ENCODE measurements at regions not wholly inside any gene's neighbourhood (a gene's known extent, or its start where the extent isn't known, plus 50 kb on each side); places are given as distances from the start of the nearest gene placed in this dataset.

- Histone ChIP-seq H3K36me3 (ENCODE audit: insufficient read depth, low read length) (no peaks in the 10 kb centered on the region), H3K4me2 (ENCODE audit: low read length) (no peak overlapping the region), H3K9ac (ENCODE audit: low read depth, low read length) (no peak overlapping the region), H3K4me1 (ENCODE audit: control insufficient read depth, insufficient read depth, low read length) (peaks cover 11% of the 10 kb centered on the region), H3K27me3 (ENCODE audit: control insufficient read depth, insufficient read depth, low read length) (no peaks in the 10 kb centered on the region), H3K9me3 (replicated peaks; ENCODE audit: low read length) (no peaks in the 10 kb centered on the region), H3K4me3 (ENCODE audit: low read length) (no peak overlapping the region)
Observed at GRCh38 chr16:64253525-64253924, 868.3 kb downstream of the CDH11 start.

DNA sequence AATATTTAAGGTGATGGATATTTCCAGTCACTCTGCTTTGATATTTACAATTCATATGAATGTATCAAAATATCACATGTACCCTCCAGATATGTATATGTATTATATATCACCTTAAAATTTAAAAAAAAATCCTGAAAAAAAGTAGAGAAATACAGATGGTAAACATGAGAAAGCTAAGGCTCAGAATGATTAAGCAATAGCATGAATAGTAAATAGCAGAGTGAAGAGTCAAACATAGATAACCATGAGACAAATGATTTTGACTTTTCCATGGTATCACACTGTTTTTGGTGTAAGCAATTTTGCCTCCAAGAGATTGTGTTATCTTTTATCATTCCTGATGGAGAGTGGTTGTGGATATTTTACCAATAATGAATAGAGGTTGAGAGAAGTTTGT lies 868.8 kb downstream of the CDH11 start:
- Histone ChIP-seq H3K9me3 (replicated peaks; ENCODE audit: low read length) (no peaks in the 10 kb centered on the region), H3K36me3 (ENCODE audit: insufficient read depth, low read length) (no peaks in the 10 kb centered on the region), H3K4me3 (ENCODE audit: low read length) (no peak overlapping the region), H3K27me3 (ENCODE audit: control insufficient read depth, insufficient read depth, low read length) (no peaks in the 10 kb centered on the region), H3K9ac (ENCODE audit: low read depth, low read length) (no peak overlapping the region), H3K4me2 (ENCODE audit: low read length) (no peak overlapping the region), H3K4me1 (ENCODE audit: control insufficient read depth, insufficient read depth, low read length) (peaks cover 11% of the 10 kb centered on the region)

- H3K36me3 ChIP-seq (ENCODE audit: insufficient read depth, low read length) = no peaks in the 10 kb centered on the region
- H3K9ac ChIP-seq (ENCODE audit: low read depth, low read length) = no peak overlapping the region
- H3K9me3 ChIP-seq (replicated peaks; ENCODE audit: low read length) = no peaks in the 10 kb centered on the region
- H3K4me2 ChIP-seq (ENCODE audit: low read length) = no peak overlapping the region
- no peak overlapping the region for H3K4me3 ChIP-seq (ENCODE audit: low read length)
- no peaks in the 10 kb centered on the region for H3K27me3 ChIP-seq (ENCODE audit: control insufficient read depth, insufficient read depth, low read length)
- peaks cover 11% of the 10 kb centered on the region for H3K4me1 ChIP-seq (ENCODE audit: control insufficient read depth, insufficient read depth, low read length)
Observed at GRCh38 chr16:64251742-64252141, 870.1 kb downstream of the CDH11 start.

- no peaks in the 10 kb centered on the region for H3K27me3 ChIP-seq (ENCODE audit: control insufficient read depth, insufficient read depth, low read length)
- no peak overlapping the region for H3K4me3 ChIP-seq (ENCODE audit: low read length)
- H3K9me3 ChIP-seq (replicated peaks; ENCODE audit: low read length) = no peaks in the 10 kb centered on the region
- peaks cover 11% of the 10 kb centered on the region for H3K4me1 ChIP-seq (ENCODE audit: control insufficient read depth, insufficient read depth, low read length)
- H3K4me2 ChIP-seq (ENCODE audit: low read length) = no peak overlapping the region
- no peaks in the 10 kb centered on the region for H3K36me3 ChIP-seq (ENCODE audit: insufficient read depth, low read length)
- H3K9ac ChIP-seq (ENCODE audit: low read depth, low read length) = no peak overlapping the region
Observed at GRCh38 chr16:64250866-64251265, 871.0 kb downstream of the CDH11 start.

- peaks cover 8% of the 10 kb centered on the region for H3K4me1 ChIP-seq (ENCODE audit: control insufficient read depth, insufficient read depth, low read length)
- no peaks in the 10 kb centered on the region for H3K36me3 ChIP-seq (ENCODE audit: insufficient read depth, low read length)
- no peak overlapping the region for H3K4me2 ChIP-seq (ENCODE audit: low read length)
- no peak overlapping the region for H3K4me3 ChIP-seq (ENCODE audit: low read length)
- no peaks in the 10 kb centered on the region for H3K27me3 ChIP-seq (ENCODE audit: control insufficient read depth, insufficient read depth, low read length)
- no peak overlapping the region for H3K9ac ChIP-seq (ENCODE audit: low read depth, low read length)
- H3K9me3 ChIP-seq (replicated peaks; ENCODE audit: low read length) = no peaks in the 10 kb centered on the region
Observed at GRCh38 chr16:64242492-64242891, 879.4 kb downstream of the CDH11 start.

DNA sequence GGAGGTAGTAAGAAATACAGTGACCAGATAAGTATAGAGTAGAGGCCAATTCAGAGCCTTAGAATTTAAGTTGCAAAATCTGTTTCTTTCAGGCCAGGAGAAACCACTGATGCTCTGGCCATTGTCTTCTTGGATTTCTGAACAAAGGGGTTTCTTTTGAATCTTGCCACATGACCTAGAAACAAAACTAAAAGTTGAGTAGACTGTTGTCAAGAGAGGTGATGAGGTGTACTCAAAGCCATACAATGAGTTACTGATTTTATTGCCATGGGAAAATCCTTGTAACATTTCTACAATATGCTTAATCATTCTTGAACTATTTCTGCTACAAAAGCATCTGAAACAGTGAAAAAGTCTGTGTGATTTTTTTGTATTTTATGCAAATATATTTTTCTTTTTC lies 881.3 kb downstream of the CDH11 start:
- H3K9ac ChIP-seq (ENCODE audit: low read depth, low read length) = no peak overlapping the region
- peaks cover 8% of the 10 kb centered on the region for H3K4me1 ChIP-seq (ENCODE audit: control insufficient read depth, insufficient read depth, low read length)
- H3K36me3 ChIP-seq (ENCODE audit: insufficient read depth, low read length) = no peaks in the 10 kb centered on the region
- no peaks in the 10 kb centered on the region for H3K9me3 ChIP-seq (replicated peaks; ENCODE audit: low read length)
- no peak overlapping the region for H3K4me3 ChIP-seq (ENCODE audit: low read length)
- no peak overlapping the region for H3K4me2 ChIP-seq (ENCODE audit: low read length)
- H3K27me3 ChIP-seq (ENCODE audit: control insufficient read depth, insufficient read depth, low read length) = no peaks in the 10 kb centered on the region

DNA sequence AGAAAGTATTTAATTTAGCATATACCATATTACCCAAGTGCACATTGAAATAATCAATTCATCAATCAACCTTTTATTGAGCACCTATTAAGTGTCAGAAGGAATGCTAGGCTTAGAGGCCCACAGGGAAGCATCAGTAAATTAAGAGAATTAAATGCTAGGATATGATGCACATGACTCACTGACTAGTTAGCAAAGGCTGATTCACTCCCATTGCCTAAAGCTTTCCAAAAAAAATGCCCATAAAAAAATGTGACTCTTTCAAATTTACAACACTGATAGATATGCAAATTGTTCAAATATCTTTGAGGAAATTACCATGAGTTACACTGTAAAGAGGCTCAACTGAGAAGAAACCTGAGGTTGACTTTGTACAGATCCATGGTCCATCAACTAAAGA lies 883.3 kb downstream of the CDH11 start:
- H3K9me3 ChIP-seq (replicated peaks; ENCODE audit: low read length) = no peaks in the 10 kb centered on the region
- no peaks in the 10 kb centered on the region for H3K27me3 ChIP-seq (ENCODE audit: control insufficient read depth, insufficient read depth, low read length)
- H3K36me3 ChIP-seq (ENCODE audit: insufficient read depth, low read length) = no peaks in the 10 kb centered on the region
- H3K4me1 ChIP-seq (ENCODE audit: control insufficient read depth, insufficient read depth, low read length) = peaks cover 8% of the 10 kb centered on the region
- no peak overlapping the region for H3K9ac ChIP-seq (ENCODE audit: low read depth, low read length)
- no peak overlapping the region for H3K4me2 ChIP-seq (ENCODE audit: low read length)
- no peak overlapping the region for H3K4me3 ChIP-seq (ENCODE audit: low read length)

DNA sequence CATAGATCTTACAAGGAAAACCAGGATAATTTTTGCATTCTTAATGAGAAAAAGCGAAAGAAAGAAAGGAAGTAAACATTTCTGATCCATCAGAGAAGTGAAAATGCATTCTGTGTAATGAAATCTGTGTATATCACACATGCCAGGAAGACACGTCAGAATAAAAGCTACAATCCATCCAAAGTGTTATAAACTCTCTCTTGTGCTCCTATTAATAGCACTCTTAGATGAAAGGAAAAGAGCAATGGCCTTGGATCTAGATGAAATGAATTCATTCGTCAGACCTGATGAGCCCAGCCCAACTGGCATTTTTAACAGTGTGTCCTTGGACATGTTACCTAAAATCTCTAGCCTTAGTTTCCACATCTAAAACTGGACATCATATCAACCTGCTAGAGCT lies 885.5 kb downstream of the CDH11 start:
- no peak overlapping the region for H3K4me2 ChIP-seq (ENCODE audit: low read length)
- H3K4me3 ChIP-seq (ENCODE audit: low read length) = no peak overlapping the region
- no peak overlapping the region for H3K9ac ChIP-seq (ENCODE audit: low read depth, low read length)
- peaks cover 8% of the 10 kb centered on the region for H3K4me1 ChIP-seq (ENCODE audit: control insufficient read depth, insufficient read depth, low read length)
- no peaks in the 10 kb centered on the region for H3K36me3 ChIP-seq (ENCODE audit: insufficient read depth, low read length)
- no peaks in the 10 kb centered on the region for H3K9me3 ChIP-seq (replicated peaks; ENCODE audit: low read length)
- H3K27me3 ChIP-seq (ENCODE audit: control insufficient read depth, insufficient read depth, low read length) = no peaks in the 10 kb centered on the region

DNA sequence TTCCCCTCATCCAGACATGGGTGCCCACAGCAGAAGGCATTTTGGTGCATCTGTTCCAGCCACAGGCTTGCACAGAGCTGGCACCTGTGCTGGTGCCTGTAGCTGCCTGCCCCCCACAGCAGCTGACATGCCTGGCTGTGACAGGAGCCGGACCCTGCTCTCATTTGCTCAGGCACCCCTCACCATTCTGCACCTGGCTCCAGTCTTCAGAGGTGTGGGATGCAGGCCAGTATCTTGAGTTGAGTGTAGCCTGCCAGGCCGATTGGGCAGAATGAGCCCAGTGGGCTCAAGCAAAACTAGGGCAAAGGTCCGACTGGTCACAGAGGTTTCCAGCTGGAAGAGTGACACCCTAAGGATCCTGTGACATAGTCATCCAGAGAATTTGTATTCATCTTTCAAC lies 887.7 kb downstream of the CDH11 start:
- H3K9me3 ChIP-seq (replicated peaks; ENCODE audit: low read length) = no peaks in the 10 kb centered on the region
- H3K36me3 ChIP-seq (ENCODE audit: insufficient read depth, low read length) = no peaks in the 10 kb centered on the region
- no peak overlapping the region for H3K4me3 ChIP-seq (ENCODE audit: low read length)
- no peak overlapping the region for H3K9ac ChIP-seq (ENCODE audit: low read depth, low read length)
- no peaks in the 10 kb centered on the region for H3K27me3 ChIP-seq (ENCODE audit: control insufficient read depth, insufficient read depth, low read length)
- H3K4me2 ChIP-seq (ENCODE audit: low read length) = no peak overlapping the region
- H3K4me1 ChIP-seq (ENCODE audit: control insufficient read depth, insufficient read depth, low read length) = peaks cover 8% of the 10 kb centered on the region

GRCh38 chr16:64225696-64226095 lies 896.2 kb downstream of the CDH11 start:
- Histone ChIP-seq H3K9ac (ENCODE audit: low read depth, low read length) (no peak overlapping the region), H3K9me3 (replicated peaks; ENCODE audit: low read length) (no peaks in the 10 kb centered on the region), H3K27me3 (ENCODE audit: control insufficient read depth, insufficient read depth, low read length) (no peaks in the 10 kb centered on the region), H3K4me2 (ENCODE audit: low read length) (no peak overlapping the region), H3K4me3 (ENCODE audit: low read length) (no peak overlapping the region), H3K4me1 (ENCODE audit: control insufficient read depth, insufficient read depth, low read length) (no peaks in the 10 kb centered on the region), H3K36me3 (ENCODE audit: insufficient read depth, low read length) (no peaks in the 10 kb centered on the region)

DNA sequence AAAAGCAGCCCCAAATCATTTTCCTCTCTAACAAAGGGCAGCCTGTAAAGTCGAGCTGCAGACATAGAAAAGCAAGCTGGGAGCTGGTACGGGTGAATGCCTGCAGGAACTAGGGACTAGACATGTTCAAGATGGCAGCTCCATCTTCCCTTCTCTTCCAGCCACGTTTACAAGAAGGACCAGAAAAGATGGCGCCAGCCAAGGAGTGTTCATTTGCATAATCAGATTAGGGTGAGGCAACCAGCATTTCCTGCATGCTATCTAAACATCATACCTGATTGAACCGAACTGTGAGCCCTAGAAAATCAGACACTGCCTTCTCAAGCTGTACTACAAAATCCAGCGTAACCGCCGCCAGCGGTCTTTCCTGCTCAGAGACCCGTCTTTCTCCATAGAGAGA lies 896.8 kb downstream of the CDH11 start:
- Histone ChIP-seq H3K4me2 (ENCODE audit: low read length) (no peak overlapping the region), H3K4me1 (ENCODE audit: control insufficient read depth, insufficient read depth, low read length) (no peaks in the 10 kb centered on the region), H3K9me3 (replicated peaks; ENCODE audit: low read length) (no peaks in the 10 kb centered on the region), H3K9ac (ENCODE audit: low read depth, low read length) (no peak overlapping the region), H3K4me3 (ENCODE audit: low read length) (no peak overlapping the region), H3K36me3 (ENCODE audit: insufficient read depth, low read length) (no peaks in the 10 kb centered on the region), H3K27me3 (ENCODE audit: control insufficient read depth, insufficient read depth, low read length) (no peaks in the 10 kb centered on the region)

GRCh38 chr16:64217789-64218535 lies 903.9 kb downstream of the CDH11 start:
- Histone ChIP-seq H3K9ac (ENCODE audit: low read depth, low read length) (no peak overlapping the region), H3K4me3 (ENCODE audit: low read length) (no peak overlapping the region), H3K4me1 (ENCODE audit: control insufficient read depth, insufficient read depth, low read length) (no peaks in the 10 kb centered on the region), H3K36me3 (ENCODE audit: insufficient read depth, low read length) (no peaks in the 10 kb centered on the region), H3K9me3 (replicated peaks; ENCODE audit: low read length) (no peaks in the 10 kb centered on the region), H3K4me2 (ENCODE audit: low read length) (no peak overlapping the region), H3K27me3 (ENCODE audit: control insufficient read depth, insufficient read depth, low read length) (no peaks in the 10 kb centered on the region)
